ENCODE measurements at regions not wholly inside any gene's neighbourhood (a gene's known extent, or its start where the extent isn't known, plus 50 kb on each side); places are given as distances from the start of the nearest gene placed in this dataset.
"Not testable (repeated sequence)": the region's sequence is repeated elsewhere in the genome, so short reads cannot be mapped to it uniquely, and the experiment has no call there.

DNA sequence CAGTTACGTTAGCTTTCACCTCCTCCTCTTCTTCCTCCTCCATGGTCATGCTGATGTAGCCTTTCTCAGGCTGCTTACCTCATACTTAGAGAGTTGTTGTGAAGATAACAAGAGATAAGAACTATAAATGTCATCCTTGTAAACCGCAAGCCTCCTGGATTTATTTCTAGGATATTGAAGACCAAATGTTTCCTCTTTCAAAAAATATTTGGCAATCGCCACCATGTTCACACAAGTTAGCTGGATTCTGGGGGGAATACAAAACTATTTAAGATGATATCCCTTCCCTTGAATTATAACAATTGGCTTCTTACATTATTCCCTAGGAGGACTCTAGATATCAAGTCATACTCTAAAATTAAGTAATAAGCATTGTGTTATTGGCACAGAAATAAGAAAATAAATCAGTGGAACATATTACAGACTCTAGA is 99.8 kb upstream of the PLEKHG1 start:
- DNase-seq, result no peak

DNA sequence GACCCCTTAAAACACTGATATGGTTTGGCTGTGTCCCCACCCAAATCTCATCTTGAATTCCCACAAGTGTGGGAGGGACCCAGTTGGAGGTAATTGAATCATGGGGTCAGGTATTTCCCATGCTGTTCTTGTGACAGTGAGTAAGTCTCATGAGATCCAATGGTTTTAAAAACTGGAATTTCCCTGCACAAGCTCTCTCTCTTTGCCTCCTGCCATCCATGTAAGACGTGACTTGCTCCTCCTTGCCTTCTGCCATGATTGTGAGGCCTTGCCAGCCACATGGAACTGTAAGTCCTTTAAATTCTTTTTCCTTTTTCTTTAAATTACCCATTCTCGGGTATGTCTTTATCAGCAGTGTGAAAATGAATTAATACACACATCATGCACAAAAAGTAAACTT is 99.1 kb upstream of the PLEKHG1 start:
- DNase-seq, result not testable (repeated sequence)

DNA sequence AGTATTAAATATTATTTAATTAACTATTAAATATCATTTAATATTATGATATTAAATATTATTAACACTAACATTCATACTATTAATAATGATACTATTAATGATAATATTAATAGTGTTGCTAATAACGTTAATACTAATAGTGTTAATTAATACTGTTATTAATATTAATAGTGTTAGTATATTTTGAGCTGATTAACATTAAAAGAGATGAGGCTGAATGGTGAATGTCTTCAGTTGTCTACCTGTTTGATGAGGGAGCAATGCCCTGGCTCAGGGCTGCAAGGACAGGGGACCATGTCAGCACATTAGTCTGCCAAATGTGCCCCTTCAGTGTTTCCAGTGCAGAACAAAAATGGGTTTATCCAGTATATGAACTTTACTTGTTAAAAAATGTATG is 96.6 kb upstream of the PLEKHG1 start:
- no peak for DNase-seq

DNA sequence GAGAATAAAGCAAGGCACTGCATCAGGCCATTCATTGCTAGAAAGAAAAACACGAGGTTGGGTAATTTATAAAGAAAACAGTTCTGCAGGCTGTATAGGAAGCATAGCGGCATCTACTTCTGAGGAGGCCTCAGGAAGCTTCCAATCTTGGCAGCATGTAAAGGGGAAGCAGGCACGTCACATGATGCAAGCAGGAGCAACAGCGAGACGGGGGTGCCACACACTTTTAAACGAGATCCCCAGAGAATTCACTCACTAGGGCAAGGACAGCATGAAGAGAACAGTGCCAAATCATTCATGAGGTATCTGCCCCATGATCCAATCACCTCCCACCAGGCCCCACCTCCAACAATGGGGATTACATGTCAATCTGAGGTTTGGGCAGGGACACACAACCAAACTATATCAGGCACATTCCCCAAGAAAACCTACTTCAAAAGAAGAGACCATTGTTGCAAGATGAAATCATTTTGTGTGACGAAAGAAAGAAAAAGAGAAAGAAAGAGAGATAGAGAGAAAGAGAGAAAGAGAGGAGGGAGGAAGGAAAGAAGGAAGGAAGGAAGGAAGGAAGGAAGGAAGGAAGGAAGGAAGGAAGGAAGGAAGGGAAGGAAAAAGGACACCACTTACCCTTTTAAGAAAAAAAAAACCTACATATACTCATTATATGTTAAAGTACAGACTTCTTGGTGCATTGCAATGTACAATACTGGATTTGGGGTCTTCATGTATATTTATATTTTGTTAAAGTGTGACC is 95.9 kb upstream of the PLEKHG1 start:
- DNase-seq, result no peak

DNA sequence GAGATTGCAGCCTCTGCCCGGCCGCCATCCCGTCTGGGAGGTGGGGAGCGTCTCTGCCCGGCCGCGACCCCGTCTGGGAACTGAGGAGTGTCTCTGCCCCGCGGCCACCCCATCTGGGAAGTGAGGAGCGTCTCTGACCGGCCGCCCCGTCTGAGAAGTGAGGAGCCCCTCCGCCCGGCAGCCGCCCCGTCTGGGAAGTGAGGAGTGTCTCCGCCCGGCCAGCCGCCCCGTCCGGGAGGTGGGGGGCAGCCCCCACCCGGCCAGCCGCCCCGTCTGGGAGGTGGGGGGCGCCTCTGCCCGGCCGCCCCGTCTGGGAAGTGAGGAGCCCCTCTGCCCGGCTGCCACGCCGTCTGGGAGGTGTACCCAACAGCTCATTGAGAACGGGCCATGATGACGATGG is 92.3 kb upstream of the PLEKHG1 start:
- not testable (repeated sequence) for DNase-seq

DNA sequence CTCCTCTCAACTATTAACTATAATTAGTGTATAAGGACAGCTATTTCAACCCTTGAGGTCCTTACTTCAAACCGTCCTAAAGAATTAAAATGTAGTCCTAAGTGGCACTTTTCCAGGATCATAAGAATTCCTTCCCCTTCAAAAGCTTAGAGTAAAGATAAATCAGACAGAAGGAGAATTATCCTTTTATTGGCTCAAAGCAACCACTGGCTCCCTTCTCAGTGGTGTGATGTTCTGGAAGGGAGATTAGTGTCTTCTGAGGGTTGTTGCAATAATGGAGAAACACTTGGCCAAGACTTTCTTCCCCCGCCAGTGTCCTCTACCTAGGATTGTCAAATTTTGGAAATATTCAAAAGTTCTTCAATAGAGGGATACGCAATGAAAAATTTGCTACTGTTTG is 89.1 kb upstream of the PLEKHG1 start:
- DNase-seq, result no peak

DNA sequence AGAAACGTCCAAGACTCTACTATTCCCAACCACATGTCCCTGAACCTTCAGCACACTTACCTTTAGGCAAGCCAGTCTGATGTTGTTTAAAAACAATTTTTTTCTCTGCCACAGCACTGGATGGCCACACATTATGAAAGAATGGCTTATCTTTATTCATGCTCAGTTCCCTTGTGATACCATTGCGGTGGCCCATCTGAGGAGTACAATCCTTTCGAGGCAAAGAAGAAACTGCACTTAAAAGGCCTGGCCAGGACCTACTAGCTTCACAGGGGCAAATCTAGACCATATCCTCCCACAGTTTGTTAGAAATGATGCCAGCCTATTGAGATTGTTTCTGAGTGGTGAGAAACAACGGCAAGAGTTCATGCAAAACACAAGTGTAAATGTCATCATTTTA is 88.4 kb upstream of the PLEKHG1 start:
- DNase-seq, result no peak

DNA sequence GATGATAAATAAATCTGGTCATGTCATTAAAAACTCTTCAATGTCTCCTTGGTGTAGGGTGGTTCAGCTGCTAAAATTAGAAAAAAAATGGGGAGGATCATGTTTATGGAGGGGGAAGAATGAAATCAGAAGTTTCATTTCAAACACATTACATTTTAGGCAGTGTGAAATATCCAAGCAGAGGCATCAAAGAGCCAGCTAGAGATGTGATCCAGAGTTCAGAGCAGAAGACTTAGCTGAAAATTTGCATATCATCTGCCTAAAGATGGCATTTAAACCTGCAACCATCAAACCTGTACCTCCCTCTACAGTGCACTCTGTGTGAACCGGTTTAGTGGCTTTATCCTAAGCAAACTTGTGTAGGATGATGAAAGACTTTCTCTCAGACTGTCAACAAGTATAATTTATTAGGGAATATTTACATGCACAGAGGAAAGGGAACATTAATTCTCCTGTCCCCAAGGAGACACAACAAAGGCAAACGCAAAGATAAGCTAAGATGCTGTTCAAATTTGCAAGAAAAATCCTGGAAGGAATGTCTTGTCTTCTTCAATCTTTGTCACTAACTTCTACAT is 84.8 kb upstream of the PLEKHG1 start:
- no peak for DNase-seq

DNA sequence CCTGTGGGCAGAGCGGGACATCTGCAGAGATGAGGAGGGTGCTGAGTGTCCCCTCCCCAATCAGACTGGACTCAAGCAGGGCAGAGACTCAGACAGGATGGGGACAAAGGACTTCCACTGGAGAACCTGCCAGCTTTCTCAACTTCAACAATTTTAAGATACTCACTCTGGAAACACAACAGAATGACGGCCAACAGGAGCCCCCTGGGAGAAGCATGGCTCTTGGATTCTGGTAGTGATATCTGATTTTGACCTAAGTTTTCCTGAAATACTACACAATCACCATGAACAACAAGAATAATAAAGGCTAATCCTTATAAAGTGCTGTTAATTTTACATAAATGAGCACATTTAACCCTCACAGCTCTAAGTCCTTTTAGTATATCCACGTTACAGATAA is 83.5 kb upstream of the PLEKHG1 start:
- DNase-seq, result no peak

DNA sequence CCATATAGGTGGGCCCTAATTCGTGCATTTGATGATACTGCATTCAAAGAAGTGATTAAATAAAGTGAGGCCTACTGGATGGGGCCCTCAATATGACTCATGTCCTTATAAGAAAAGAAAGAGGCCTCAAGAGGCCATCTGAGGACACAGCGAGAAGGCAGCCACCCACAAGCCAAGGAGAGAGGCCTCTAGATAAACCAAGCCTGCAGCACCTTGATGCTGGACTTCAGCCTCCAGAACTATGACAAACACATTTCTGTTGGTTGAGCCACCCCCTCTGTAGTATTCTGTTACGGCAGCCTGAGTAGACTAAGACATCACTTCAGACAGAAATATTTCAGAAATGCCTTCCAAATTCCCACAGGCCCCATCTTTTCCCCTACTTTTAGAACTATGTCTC is 82.5 kb upstream of the PLEKHG1 start:
- DNase-seq, result no peak

DNA sequence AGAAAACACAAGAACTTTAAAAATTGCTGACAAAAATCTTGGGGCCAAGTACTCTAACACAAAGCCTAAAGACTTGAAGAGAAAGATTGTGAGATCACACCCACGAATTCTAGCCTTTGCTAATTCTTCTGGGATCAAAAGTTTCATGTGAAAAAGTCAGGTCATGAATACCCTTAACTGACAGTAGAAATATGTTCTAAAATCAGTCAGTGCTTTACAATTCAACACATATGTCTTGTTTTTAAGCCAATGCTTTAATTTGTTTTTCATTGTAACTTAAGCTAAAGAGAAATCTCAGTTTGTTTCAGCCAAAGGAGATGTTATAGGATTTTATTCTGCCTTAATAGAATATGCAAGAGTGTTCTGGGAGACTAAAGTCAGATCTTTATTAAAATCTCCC is 78.2 kb upstream of the PLEKHG1 start:
- no peak for DNase-seq

DNA sequence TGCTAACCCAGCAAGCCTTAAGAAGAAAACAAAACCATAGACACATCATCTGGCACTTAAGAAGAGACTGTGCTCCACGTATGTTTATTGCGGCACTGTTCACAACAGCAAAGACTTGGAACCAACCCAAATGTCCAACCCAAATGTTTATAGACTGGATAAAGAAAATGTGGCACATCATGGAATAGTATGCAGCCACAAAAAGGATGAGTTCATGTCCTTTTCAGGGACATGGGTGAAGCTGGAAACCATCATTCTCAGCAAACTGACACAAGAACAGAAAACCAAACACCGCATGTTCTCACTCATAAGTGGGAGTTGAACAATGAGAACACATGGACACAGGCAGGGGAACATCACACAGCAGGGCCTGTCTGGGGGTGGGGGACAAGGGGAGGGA is 76.5 kb upstream of the PLEKHG1 start:
- not testable (repeated sequence) for DNase-seq

DNA sequence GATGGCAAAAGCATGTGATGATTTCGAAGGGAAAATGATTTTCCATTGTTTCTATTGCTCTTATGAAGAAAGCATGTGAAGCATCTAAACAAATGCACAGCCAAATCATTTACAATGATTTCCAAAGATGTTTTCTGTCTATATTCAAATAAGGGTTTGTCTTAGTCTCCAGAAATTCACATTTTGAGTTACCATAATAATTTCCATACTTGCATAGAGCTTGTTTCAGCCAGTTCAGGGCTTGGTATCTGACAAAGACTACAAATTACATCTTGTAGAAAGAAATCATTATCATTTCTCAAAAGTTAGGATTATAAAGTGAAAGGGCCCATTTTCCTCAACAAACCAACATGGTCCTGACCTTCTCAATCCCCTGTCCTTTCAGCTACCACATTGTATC is 74.4 kb upstream of the PLEKHG1 start:
- no peak for DNase-seq

DNA sequence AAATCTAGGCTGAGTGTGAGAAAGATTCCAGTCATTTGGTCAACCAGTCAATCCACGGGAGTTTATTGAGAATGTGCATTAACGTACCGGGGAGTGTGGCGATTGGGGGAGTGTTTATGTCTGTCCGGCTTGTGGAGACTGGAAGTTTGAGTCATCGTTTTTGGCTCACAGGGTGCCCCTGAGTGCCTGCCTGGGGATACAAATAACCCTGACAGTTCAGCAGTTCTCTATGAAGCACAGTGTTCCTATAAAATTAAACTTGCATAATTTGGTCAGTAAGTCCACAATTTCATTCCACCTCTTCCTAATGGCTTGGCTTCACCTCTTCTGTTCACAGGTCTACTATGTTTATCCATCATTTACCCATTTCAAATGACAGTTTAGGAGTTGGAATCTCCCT is 72.6 kb upstream of the PLEKHG1 start:
- no peak for DNase-seq

DNA sequence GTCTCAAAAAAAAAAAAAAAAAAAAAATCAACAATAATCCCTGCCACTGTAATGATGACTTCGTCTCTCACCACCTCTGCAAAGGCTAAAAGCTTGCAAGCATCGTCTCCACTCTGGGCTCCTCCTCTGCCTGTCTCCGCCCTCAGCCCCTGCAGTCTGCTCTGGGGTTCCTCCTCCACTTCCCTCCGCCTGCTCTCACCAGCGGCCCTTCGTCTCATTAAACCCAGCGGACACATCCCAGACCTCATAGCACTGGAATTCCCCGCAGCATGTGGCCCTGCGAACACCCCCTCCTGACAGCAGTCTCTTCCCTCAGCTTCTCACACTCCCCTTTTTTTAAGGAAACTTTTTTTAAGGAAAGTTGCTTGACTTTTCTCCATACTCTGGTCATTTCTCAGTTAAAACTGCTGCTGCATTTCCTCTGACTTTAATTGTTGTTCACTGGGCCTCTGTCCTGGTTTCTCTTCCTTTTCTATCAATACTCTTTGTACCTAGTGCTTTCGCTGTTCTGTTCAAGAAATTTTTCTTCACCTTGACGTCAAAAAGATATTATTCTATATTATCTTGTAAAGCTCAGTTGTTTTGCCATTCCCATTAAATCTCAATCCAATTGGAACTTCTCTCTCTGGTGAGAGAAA is 70.9 kb upstream of the PLEKHG1 start:
- no peak for DNase-seq

DNA sequence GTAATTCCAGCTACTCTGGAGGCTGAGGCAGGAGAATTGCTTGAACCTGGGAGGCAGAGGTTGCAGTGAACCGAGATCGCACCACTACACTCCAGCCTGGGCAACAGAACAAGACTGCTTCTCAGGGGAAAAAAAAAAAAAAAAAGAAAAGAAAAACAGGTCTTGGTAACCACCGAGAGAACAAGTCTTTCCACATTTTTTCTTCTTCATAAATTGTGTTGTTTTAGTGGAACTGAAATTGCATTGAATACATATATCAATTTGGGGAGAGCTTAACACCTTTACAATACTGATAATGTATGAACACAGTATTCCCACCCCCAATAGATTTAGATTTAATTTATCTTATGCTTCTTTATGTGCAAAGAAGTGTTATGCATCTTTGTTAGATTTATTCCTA is 70.0 kb upstream of the PLEKHG1 start:
- DNase-seq, result no peak

DNA sequence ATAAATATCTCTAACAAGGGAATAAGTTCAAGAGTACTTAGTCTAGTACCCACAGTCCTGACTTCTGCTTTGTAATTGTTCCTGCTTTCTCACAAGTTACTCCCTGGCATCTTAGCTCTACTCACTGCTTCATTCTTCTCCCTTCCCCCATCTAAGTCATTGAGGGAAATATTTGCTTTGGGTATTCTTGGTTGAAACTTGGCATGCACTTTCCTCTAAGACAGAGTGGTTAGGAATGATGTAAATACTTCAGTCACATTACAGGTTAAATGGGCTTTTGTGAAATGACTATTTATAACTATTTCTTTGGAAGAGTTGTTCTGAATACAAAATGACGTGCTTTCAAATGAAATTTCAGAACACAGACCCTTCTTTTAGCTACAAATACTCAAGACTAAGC is 67.7 kb upstream of the PLEKHG1 start:
- no peak for DNase-seq

DNA sequence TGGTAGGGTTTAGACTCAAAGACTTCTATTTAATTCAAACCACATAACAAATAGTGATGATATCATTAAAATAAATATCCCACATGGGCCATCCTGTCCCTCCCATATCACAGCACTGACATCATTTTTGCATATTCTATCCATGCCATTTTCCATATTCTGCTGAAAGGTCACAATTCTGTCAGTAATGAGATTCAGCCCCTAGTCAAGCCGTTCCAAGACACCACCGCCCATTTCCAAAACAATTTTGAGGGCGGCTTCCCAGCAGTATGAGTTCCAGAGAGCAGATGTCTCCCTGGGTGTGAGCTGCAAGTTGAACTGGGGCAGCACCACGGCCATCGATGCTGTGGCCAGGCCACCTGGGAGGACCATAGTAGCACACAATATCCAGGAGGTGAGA is 65.1 kb upstream of the PLEKHG1 start:
- DNase-seq, result no peak

DNA sequence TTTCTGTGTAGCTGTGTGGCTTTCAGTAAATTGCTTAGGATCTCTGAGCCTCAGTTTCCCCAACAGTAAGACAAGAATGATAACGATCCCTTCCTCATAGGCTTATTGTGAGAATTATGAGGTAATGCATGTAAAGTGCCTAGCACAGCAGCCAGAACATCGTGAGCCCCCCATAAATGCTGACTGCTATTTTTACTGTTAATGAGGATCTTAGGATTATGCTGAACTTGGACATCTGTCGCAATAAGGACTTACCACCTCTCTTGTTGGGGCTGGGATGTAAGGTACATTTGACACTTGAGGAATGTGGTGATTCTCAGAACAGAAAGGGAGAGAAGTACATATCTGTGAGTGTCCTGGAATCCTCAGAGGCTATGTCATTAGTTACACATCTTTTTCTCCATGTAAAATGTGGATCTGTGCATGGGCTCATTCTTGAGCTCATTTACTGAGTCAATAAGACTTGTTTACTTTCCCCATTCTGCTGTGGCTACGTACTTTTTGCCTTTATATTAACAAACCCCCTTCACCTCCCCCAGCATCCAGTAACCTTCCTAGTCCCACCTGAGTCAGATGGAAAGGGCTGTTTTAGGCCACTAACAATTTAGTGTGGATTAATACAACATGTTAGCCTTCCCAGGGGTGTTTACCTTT is 64.4 kb upstream of the PLEKHG1 start:
- no peak for DNase-seq

DNA sequence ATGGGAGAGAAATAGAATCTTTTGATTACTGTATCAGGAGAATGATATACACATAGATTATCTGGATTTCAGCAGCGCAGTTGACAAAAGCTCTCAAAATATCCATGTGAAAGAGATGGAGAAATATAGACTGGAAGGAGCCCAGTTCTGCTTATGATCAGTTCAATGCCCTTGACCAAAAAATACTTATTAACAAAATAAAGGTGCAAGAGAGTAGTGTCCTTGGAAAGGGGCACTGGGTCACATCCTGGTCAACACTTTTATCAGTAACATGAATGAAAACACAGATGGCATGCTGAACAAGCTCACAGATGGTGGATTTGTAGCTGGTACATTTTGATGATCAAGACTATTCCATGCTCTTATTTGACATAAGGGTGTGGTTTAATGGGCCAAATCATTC is 63.9 kb upstream of the PLEKHG1 start:
- DNase-seq, result no peak

DNA sequence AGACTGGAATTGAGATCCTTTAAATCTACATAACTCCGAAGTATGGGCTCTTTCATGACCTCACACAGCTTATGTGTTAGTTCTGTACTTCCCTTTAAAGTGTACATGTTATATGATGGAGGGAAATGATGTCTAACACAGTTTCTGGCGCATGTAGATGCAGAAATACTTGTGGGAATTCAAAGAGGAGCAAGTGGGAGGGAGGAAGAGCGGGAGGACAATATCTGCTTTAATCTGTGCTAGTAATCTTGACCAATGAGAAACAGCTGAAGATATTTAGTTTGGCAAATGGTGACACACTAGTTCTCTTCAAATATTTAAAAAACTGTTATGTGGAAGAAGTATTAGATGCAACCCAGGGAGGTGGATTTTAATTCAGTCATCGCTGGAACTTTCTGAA is 62.9 kb upstream of the PLEKHG1 start:
- DNase-seq, result no peak

DNA sequence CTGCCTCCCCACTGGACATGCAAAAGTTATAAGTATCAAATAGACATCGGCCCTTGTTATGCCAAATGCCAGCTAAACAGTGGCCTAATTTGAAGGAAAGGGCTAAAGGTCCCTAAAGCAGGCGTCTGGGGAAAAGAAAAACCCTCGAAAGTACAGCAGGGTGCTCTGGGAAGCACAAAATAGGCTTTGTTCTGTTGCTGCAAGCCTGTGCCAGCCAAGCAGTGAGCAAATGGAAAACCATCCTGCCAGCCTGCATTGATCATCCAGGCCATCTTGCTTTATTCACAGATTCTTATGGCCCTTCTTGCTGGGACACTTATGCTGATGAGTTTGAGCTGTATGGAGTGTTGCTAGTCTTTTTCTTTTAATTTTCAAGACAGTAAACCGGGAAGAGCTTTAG is 62.2 kb upstream of the PLEKHG1 start:
- DNase-seq, result no peak

DNA sequence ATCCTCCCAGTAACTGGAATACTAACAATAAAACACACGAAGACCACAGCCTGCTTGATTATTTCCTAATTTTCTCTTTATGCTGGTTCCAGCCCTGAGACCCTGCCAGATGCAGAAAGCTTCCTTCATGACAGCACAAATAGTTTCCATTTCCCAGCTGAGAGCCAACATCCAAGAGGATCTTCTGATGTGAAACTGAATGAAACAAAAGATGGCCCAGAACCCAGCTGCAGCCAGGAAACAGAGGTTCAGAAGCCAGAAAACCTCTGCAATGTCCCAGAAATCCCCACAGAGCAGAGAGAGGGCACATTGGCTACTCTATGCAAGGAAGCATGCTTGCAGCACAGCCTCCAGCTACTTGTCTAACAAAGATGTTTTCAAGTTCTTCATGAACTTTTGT is 61.8 kb upstream of the PLEKHG1 start:
- no peak for DNase-seq

DNA sequence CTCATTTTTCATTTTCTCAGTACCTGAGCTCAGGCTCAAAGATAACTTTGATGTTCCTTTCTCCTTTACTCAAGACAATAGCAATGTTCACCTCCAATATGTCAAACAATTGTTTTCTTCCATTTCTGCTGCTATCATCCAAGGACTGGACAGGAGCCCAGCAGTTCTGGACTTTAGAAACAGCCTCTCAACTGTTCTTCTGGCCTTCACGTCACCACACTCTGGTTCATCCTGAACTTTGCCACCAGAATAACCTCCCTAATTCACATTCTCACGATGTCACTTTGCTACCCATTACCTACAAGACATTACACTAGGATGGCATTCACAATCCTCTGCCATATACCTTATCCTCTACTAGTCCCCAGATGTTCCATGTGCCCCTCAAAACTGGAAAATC is 60.6 kb upstream of the PLEKHG1 start:
- no peak for DNase-seq

Data from NCI-H187 (cell line).